IPS-18a (cell line): ENCODE measurements at regions not wholly inside any gene's neighbourhood (a gene's known extent, or its start where the extent isn't known, plus 50 kb on each side); places are given as distances from the start of the nearest gene placed in this dataset.

Experiments
- H3K27ac ChIP-seq: one replicate; pipeline ENCODE4 v1.5.1; 2013; ENCODE audit warnings: low read length
- H3K27me3 ChIP-seq: one replicate; pipeline ENCODE4 v1.6.1; 2013; ENCODE audit warnings: mild to moderate bottlenecking, low read length; ENCODE audit not compliant: control insufficient read depth, insufficient read depth
- H3K36me3 ChIP-seq: one replicate; pipeline ENCODE4 v1.6.1; 2013; ENCODE audit warnings: low read depth, low read length; ENCODE audit not compliant: control insufficient read depth
- H3K4me1 ChIP-seq: one replicate; pipeline ENCODE4 v1.6.1; 2013; ENCODE audit warnings: low read depth, low read length; ENCODE audit not compliant: control insufficient read depth
- H3K4me3 ChIP-seq: one replicate; pipeline ENCODE4 v1.5.1; 2013; ENCODE audit warnings: low read length
- H3K9ac ChIP-seq: one replicate; pipeline ENCODE4 v1.6.1; 2013; ENCODE audit warnings: mild to moderate bottlenecking, low read length, moderate library complexity
- H3K9me3 ChIP-seq: one replicate; pipeline ENCODE4 v1.6.1; 2013; ENCODE audit warnings: low read depth, low read length; ENCODE audit not compliant: control insufficient read depth

GRCh38 chr6:91683240-91683639 is 1096.4 kb upstream of the MAP3K7 start:
- H3K27me3 ChIP-seq, result no peaks in the 10 kb centered on the region
- H3K4me3 ChIP-seq, result no peak overlapping the region
- H3K36me3 ChIP-seq, result no peaks in the 10 kb centered on the region
- H3K4me1 ChIP-seq, result peaks cover 5% of the 10 kb centered on the region
- H3K27ac ChIP-seq, result no peak overlapping the region
- no peak overlapping the region for H3K9ac ChIP-seq
- no peaks in the 10 kb centered on the region for H3K9me3 ChIP-seq

GRCh38 chr6:91681296-91681695 is 1094.4 kb upstream of the MAP3K7 start:
- Histone ChIP-seq H3K27ac (no peak overlapping the region), H3K27me3 (no peaks in the 10 kb centered on the region), H3K4me1 (peaks cover 5% of the 10 kb centered on the region), H3K9ac (no peak overlapping the region), H3K36me3 (no peaks in the 10 kb centered on the region), H3K4me3 (no peak overlapping the region), H3K9me3 (no peaks in the 10 kb centered on the region)

- Histone ChIP-seq H3K4me3 (no peak overlapping the region), H3K36me3 (no peaks in the 10 kb centered on the region), H3K4me1 (peaks cover 5% of the 10 kb centered on the region), H3K27me3 (no peaks in the 10 kb centered on the region), H3K27ac (no peak overlapping the region), H3K9me3 (no peaks in the 10 kb centered on the region), H3K9ac (no peak overlapping the region)
Measured at GRCh38 chr6:91678679-91679446, 1092.0 kb upstream of the MAP3K7 start.

GRCh38 chr6:91672201-91672600 is 1085.3 kb upstream of the MAP3K7 start:
- Histone ChIP-seq H3K4me1 (no peaks in the 10 kb centered on the region), H3K9me3 (no peaks in the 10 kb centered on the region), H3K4me3 (no peak overlapping the region), H3K27ac (no peak overlapping the region), H3K27me3 (no peaks in the 10 kb centered on the region), H3K9ac (no peak overlapping the region), H3K36me3 (no peaks in the 10 kb centered on the region)

GRCh38 chr6:91669871-91670268 is 1083.0 kb upstream of the MAP3K7 start:
- Histone ChIP-seq H3K9ac (no peak overlapping the region), H3K4me1 (no peaks in the 10 kb centered on the region), H3K9me3 (no peaks in the 10 kb centered on the region), H3K27me3 (no peaks in the 10 kb centered on the region), H3K36me3 (no peaks in the 10 kb centered on the region), H3K27ac (no peak overlapping the region), H3K4me3 (no peak overlapping the region)

GRCh38 chr6:91669154-91669870 is 1082.4 kb upstream of the MAP3K7 start:
- Histone ChIP-seq H3K9me3 (no peaks in the 10 kb centered on the region), H3K27me3 (no peaks in the 10 kb centered on the region), H3K4me1 (no peaks in the 10 kb centered on the region), H3K27ac (no peak overlapping the region), H3K36me3 (no peaks in the 10 kb centered on the region), H3K4me3 (no peak overlapping the region), H3K9ac (no peak overlapping the region)

- Histone ChIP-seq H3K9ac (no peak overlapping the region), H3K27ac (no peak overlapping the region), H3K36me3 (no peaks in the 10 kb centered on the region), H3K9me3 (no peaks in the 10 kb centered on the region), H3K4me3 (no peak overlapping the region), H3K27me3 (no peaks in the 10 kb centered on the region), H3K4me1 (no peaks in the 10 kb centered on the region)
Measured at GRCh38 chr6:91667596-91667995, 1080.7 kb upstream of the MAP3K7 start.

GRCh38 chr6:91664327-91664959 is 1077.6 kb upstream of the MAP3K7 start:
- Histone ChIP-seq H3K9me3 (no peaks in the 10 kb centered on the region), H3K27ac (no peak overlapping the region), H3K4me3 (no peak overlapping the region), H3K27me3 (no peaks in the 10 kb centered on the region), H3K4me1 (no peaks in the 10 kb centered on the region), H3K36me3 (no peaks in the 10 kb centered on the region), H3K9ac (no peak overlapping the region)

GRCh38 chr6:91660893-91661292 is 1074.0 kb upstream of the MAP3K7 start:
- Histone ChIP-seq H3K27me3 (no peaks in the 10 kb centered on the region), H3K27ac (no peak overlapping the region), H3K36me3 (no peaks in the 10 kb centered on the region), H3K4me3 (no peak overlapping the region), H3K9me3 (no peaks in the 10 kb centered on the region), H3K4me1 (no peaks in the 10 kb centered on the region), H3K9ac (no peak overlapping the region)

- Histone ChIP-seq H3K9ac (no peak overlapping the region), H3K4me1 (peaks cover 9% of the 10 kb centered on the region), H3K4me3 (no peak overlapping the region), H3K9me3 (no peaks in the 10 kb centered on the region), H3K27ac (no peak overlapping the region), H3K27me3 (no peaks in the 10 kb centered on the region), H3K36me3 (no peaks in the 10 kb centered on the region)
Measured at GRCh38 chr6:91659891-91660290, 1073.0 kb upstream of the MAP3K7 start.

- H3K36me3 ChIP-seq, result no peaks in the 10 kb centered on the region
- H3K4me3 ChIP-seq, result peak overlapping the region; percentile 29
- peaks cover 27% of the 10 kb centered on the region for H3K4me1 ChIP-seq
- H3K9me3 ChIP-seq, result no peaks in the 10 kb centered on the region
- no peaks in the 10 kb centered on the region for H3K27me3 ChIP-seq
- no peak overlapping the region for H3K9ac ChIP-seq
- H3K27ac ChIP-seq, result no peak overlapping the region
Measured at GRCh38 chr6:91654793-91655192, 1067.9 kb upstream of the MAP3K7 start.
